HEK293 (cell line): ENCODE measurements at regions not wholly inside any gene's neighbourhood (a gene's known extent, or its start where the extent isn't known, plus 50 kb on each side); places are given as distances from the start of the nearest gene placed in this dataset.

ENCODE experiments used
- CTCF ChIP-seq: fragments of 450-650 bp; formaldehyde crosslinking; IDR thresholded peaks from 2 replicates; pipeline ENCODE4 v1.5.1; 2016; ENCODE audit warnings: missing biosample characterization, missing genetic modification characterization
- GLIS2 ChIP-seq: fragments of 450-650 bp; formaldehyde crosslinking; IDR thresholded peaks from 2 replicates; pipeline ENCODE4 v1.5.1; 2016; ENCODE audit warnings: missing biosample characterization, missing genetic modification characterization
- HIC1 ChIP-seq: fragments of 450-650 bp; formaldehyde crosslinking; IDR thresholded peaks from 2 replicates; pipeline ENCODE4 v1.5.1; 2016; ENCODE audit warnings: missing biosample characterization, missing genetic modification characterization
- KLF16 ChIP-seq: fragments of 450-650 bp; formaldehyde crosslinking; IDR thresholded peaks from 2 replicates; pipeline ENCODE4 v1.5.1; 2017; ENCODE audit warnings: missing biosample characterization, missing genetic modification characterization
- SP2 ChIP-seq: fragments of 450-650 bp; formaldehyde crosslinking; IDR thresholded peaks from 2 replicates; pipeline ENCODE4 v1.5.1; 2016; ENCODE audit warnings: missing biosample characterization, missing genetic modification characterization
- YY1 ChIP-seq: fragments of 450-650 bp; formaldehyde crosslinking; IDR thresholded peaks from 2 replicates; pipeline ENCODE4 v1.5.1; 2018; ENCODE audit warnings: missing biosample characterization, missing genetic modification characterization
- ZBTB49 ChIP-seq: fragments of 450-650 bp; formaldehyde crosslinking; IDR thresholded peaks from 2 replicates; pipeline ENCODE4 v1.5.1; 2016; ENCODE audit warnings: missing biosample characterization, missing genetic modification characterization, low read depth
- ZNF138 ChIP-seq: fragments of 450-650 bp; formaldehyde crosslinking; IDR thresholded peaks from 2 replicates; pipeline ENCODE4 v1.5.1; 2016; ENCODE audit warnings: missing biosample characterization, missing genetic modification characterization, borderline replicate concordance
- ZNF596 ChIP-seq: fragments of 450-650 bp; IDR thresholded peaks from 2 replicates; pipeline ENCODE4 v1.5.0; 2018; ENCODE audit warnings: missing biosample characterization, mild to moderate bottlenecking, missing genetic modification characterization, moderate library complexity
- ZNF621 ChIP-seq: fragments of 450-650 bp; formaldehyde crosslinking; IDR thresholded peaks from 2 replicates; pipeline ENCODE4 v1.5.1; 2017; ENCODE audit warnings: missing biosample characterization, missing genetic modification characterization
- ZNF776 ChIP-seq: fragments of 450-650 bp; formaldehyde crosslinking; IDR thresholded peaks from 2 replicates; pipeline ENCODE4 v1.5.0; 2017; ENCODE audit warnings: missing biosample characterization, missing genetic modification characterization, borderline replicate concordance
- ZNF791 ChIP-seq: fragments of 450-650 bp; formaldehyde crosslinking; IDR thresholded peaks from 2 replicates; pipeline ENCODE4 v1.5.1; 2016; ENCODE audit warnings: missing biosample characterization, missing genetic modification characterization
- ZNF837 ChIP-seq: fragments of 450-650 bp; formaldehyde crosslinking; IDR thresholded peaks from 2 replicates; pipeline ENCODE4 v1.5.1; 2016; ENCODE audit warnings: missing biosample characterization, missing genetic modification characterization
- ZSCAN18 ChIP-seq: fragments of 450-650 bp; formaldehyde crosslinking; IDR thresholded peaks from 2 replicates; pipeline ENCODE4 v1.5.1; 2016; ENCODE audit warnings: missing biosample characterization, missing genetic modification characterization

- no peak for TF ChIP-seq ZNF596 (tag by site-specific recombination)
- no peak for TF ChIP-seq ZBTB49
- TF ChIP-seq ZNF621 (tag by site-specific recombination): no peak
- no peak for TF ChIP-seq CTCF (tag by site-specific recombination)
- TF ChIP-seq ZSCAN18 (tag by site-specific recombination): no peak
- TF ChIP-seq ZNF776 (tag by site-specific recombination): no peak
- TF ChIP-seq KLF16: no peak
- TF ChIP-seq ZNF837 (tag by site-specific recombination): no peak
- TF ChIP-seq HIC1: no peak
- TF ChIP-seq YY1 (tag by site-specific recombination): no peak
- TF ChIP-seq SP2 (tag by site-specific recombination): no peak
- TF ChIP-seq GLIS2 (tag by site-specific recombination): no peak
- TF ChIP-seq ZNF791 (tag by site-specific recombination): no peak
- TF ChIP-seq ZNF138: no peak
Observed at GRCh38 chr11:115896084-115896483, 391.9 kb upstream of the CADM1 start.
